Neural cell (in vitro differentiated cells): ENCODE measurements at regions not wholly inside any gene's neighbourhood (a gene's known extent, or its start where the extent isn't known, plus 50 kb on each side); places are given as distances from the start of the nearest gene placed in this dataset.

Source experiments
- H2AFZ ChIP-seq: fragments of 200-600, 300-800 bp; sonication (generic), shearing (Covaris generic); 2 replicates; pipeline ENCODE4 v1.6.0; 2014; ENCODE audit warnings: low read depth, mild to moderate bottlenecking, antibody characterized with exemption, low read length, moderate library complexity
- H3F3A ChIP-seq: fragments of 200-600 bp; shearing (Covaris generic); 2 replicates; pipeline ENCODE4 v1.6.1; 2016; ENCODE audit warnings: mild to moderate bottlenecking, moderate library complexity, mixed read lengths, antibody characterized with exemption, low read length; ENCODE audit not compliant: insufficient read depth, poor library complexity, severe bottlenecking
- H3K27ac ChIP-seq: fragments of 200-600, 300-800 bp; sonication (generic), shearing (Covaris generic); 2 replicates; pipeline ENCODE4 v1.5.1; 2014; ENCODE audit warnings: mild to moderate bottlenecking, low read length, moderate library complexity
- H3K27me3 ChIP-seq: fragments of 300-800, 200-600 bp; sonication (generic), shearing (Covaris generic); 2 replicates; pipeline ENCODE4 v1.6.0; 2014; ENCODE audit warnings: mild to moderate bottlenecking, low read depth, low read length, moderate library complexity; ENCODE audit not compliant: insufficient read depth
- H3K36me3 ChIP-seq: fragments of 300-800, 200-600 bp; sonication (generic), shearing (Covaris generic); 2 replicates; pipeline ENCODE4 v1.5.1; 2014; ENCODE audit warnings: mild to moderate bottlenecking, antibody characterized with exemption, low read length, moderate library complexity; ENCODE audit not compliant: insufficient read depth
- H3K4me2 ChIP-seq: fragments of 300-800, 200-600 bp; sonication (generic), shearing (Covaris generic); 2 replicates; pipeline ENCODE4 v1.6.0; 2014; ENCODE audit warnings: mild to moderate bottlenecking, low read length
- H3K4me3 ChIP-seq: fragments of 300-800, 200-600 bp; sonication (generic), shearing (Covaris generic); 2 replicates; pipeline ENCODE4 v1.5.1; 2014; ENCODE audit warnings: mild to moderate bottlenecking, low read length, moderate library complexity
- H3K79me2 ChIP-seq: fragments of 200-600 bp; shearing (Covaris generic); replicated peaks from 2 replicates; pipeline ENCODE4 v1.6.0; 2014; ENCODE audit warnings: mild to moderate bottlenecking, low read length, moderate library complexity; ENCODE audit not compliant: insufficient read depth
- H3K9ac ChIP-seq: fragments of 300-800, 200-600 bp; sonication (generic), shearing (Covaris generic); 2 replicates; pipeline ENCODE4 v1.6.1; 2016; ENCODE audit warnings: mild to moderate bottlenecking, low read length, mixed read lengths
- H3K9me2 ChIP-seq: fragments of 200-600 bp; shearing (Covaris generic); 2 replicates; pipeline ENCODE4 v1.6.1; 2016; ENCODE audit warnings: mild to moderate bottlenecking, low read length, mixed read lengths; ENCODE audit not compliant: insufficient read depth
- H3K9me3 ChIP-seq: fragments of 200-600, 300-800 bp; sonication (generic), shearing (Covaris generic); 2 replicates; pipeline ENCODE4 v1.6.1; 2016; ENCODE audit warnings: mild to moderate bottlenecking, mixed run types, low read length, moderate library complexity, mixed read lengths
- H4K20me1 ChIP-seq: fragments of 200-600 bp; shearing (Covaris generic); 2 replicates; pipeline ENCODE4 v1.6.1; 2016; ENCODE audit warnings: mild to moderate bottlenecking, mixed run types; ENCODE audit not compliant: insufficient read depth
- CTCF ChIP-seq: fragments of 450-650 bp; IDR thresholded peaks from 2 replicates; pipeline ENCODE4 v1.5.1; 2014; ENCODE audit warnings: antibody characterized with exemption, mild to moderate bottlenecking, moderate library complexity; ENCODE audit not compliant: poor library complexity, severe bottlenecking
- EP300 ChIP-seq: fragments of 450-650 bp; conservative IDR thresholded peaks from 2 replicates; pipeline ENCODE4 v1.6.1; 2014; ENCODE audit warnings: antibody characterized with exemption, mild to moderate bottlenecking, moderate library complexity; ENCODE audit not compliant: poor library complexity, severe bottlenecking
- EZH2 ChIP-seq: fragments of 200-600, 300-800 bp; shearing (Covaris generic), sonication (generic); IDR thresholded peaks from 2 replicates; pipeline ENCODE4 v1.6.1; 2014; ENCODE audit warnings: antibody characterized with exemption, low read length, borderline replicate concordance, mild to moderate bottlenecking; ENCODE audit not compliant: insufficient read depth, poor library complexity, severe bottlenecking
- MXI1 ChIP-seq: fragments of 450-650 bp; conservative IDR thresholded peaks from 2 replicates; pipeline ENCODE4 v1.6.1; 2014; ENCODE audit warnings: antibody characterized with exemption, mild to moderate bottlenecking; ENCODE audit not compliant: poor library complexity, severe bottlenecking
- POLR2AphosphoS5 ChIP-seq: IDR thresholded peaks from 2 replicates; pipeline ENCODE4 v1.6.1; 2012
- RAD21 ChIP-seq: fragments of 450-650 bp; conservative IDR thresholded peaks from 2 replicates; pipeline ENCODE4 v1.6.1; 2014; ENCODE audit warnings: antibody characterized with exemption, mild to moderate bottlenecking, moderate library complexity
- REST ChIP-seq: IDR thresholded peaks from 2 replicates; pipeline ENCODE4 v1.6.1; 2012; ENCODE audit warnings: borderline replicate concordance
- SMC3 ChIP-seq: fragments of 450-650 bp; conservative IDR thresholded peaks from 2 replicates; pipeline ENCODE4 v1.6.1; 2014; ENCODE audit warnings: antibody characterized with exemption, mild to moderate bottlenecking, moderate library complexity; ENCODE audit not compliant: poor library complexity
- TAF1 ChIP-seq: IDR thresholded peaks from 2 replicates; pipeline ENCODE4 v1.6.1; 2012; ENCODE audit warnings: low read depth

GRCh38 chr18:61949946-61950345 lies 57.1 kb upstream of the RNF152 start:
- Histone ChIP-seq H3F3A (no peaks in the 10 kb centered on the region), H3K9me3 (no peaks in the 10 kb centered on the region), H3K4me3 (no peak overlapping the region), H3K27me3 (no peaks in the 10 kb centered on the region), H4K20me1 (no peaks in the 10 kb centered on the region), H3K9ac (no peak overlapping the region), H3K4me2 (no peak overlapping the region), H3K36me3 (no peaks in the 10 kb centered on the region), H3K9me2 (no peaks in the 10 kb centered on the region), H2AFZ (no peak overlapping the region), H3K79me2 (no peaks in the 10 kb centered on the region), H3K27ac (no peak overlapping the region)
- TF ChIP-seq EZH2 (no peak), EP300 (no peak), REST (no peak), RAD21 (no peak), MXI1 (no peak), POLR2AphosphoS5 (no peak), CTCF (no peak), SMC3 (no peak), TAF1 (no peak)

- Histone ChIP-seq H3K4me3 (no peak overlapping the region), H3K4me2 (no peak overlapping the region), H4K20me1 (no peaks in the 10 kb centered on the region), H2AFZ (no peak overlapping the region), H3K27me3 (no peaks in the 10 kb centered on the region), H3F3A (no peaks in the 10 kb centered on the region), H3K9me2 (no peaks in the 10 kb centered on the region), H3K9ac (no peak overlapping the region), H3K9me3 (no peaks in the 10 kb centered on the region), H3K27ac (no peak overlapping the region), H3K79me2 (no peaks in the 10 kb centered on the region), H3K36me3 (no peaks in the 10 kb centered on the region)
- no peak for TF ChIP-seq POLR2AphosphoS5
- TF ChIP-seq REST: no peak
- no peak for TF ChIP-seq CTCF
- TF ChIP-seq RAD21: no peak
- no peak for TF ChIP-seq TAF1
- no peak for TF ChIP-seq EP300
- TF ChIP-seq SMC3: no peak
- no peak for TF ChIP-seq MXI1
- no peak for TF ChIP-seq EZH2
Observed at GRCh38 chr18:61948846-61949438, 56.1 kb upstream of the RNF152 start.
